ENCODE measurements at regions not wholly inside any gene's neighbourhood (a gene's known extent, or its start where the extent isn't known, plus 50 kb on each side); places are given as distances from the start of the nearest gene placed in this dataset.

DNA sequence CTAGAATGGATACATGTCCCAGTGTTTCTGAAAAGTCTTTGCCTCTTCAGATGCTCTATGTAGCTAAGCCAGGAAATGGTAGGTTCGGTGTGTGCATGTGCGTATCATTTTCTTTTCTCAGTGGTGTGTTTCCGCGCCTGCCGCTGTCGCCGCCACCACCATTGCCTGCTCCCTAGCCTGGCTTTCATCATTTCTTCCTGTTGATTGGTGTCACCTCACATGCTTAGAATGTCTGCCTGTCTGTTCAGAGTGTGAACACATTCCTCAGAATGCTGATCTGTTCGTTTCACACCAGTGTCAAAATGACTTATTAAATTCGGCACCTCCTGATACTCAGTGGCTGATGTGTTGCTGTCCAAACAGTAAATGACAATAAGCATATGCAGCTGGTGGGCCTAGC, 255.2 kb upstream of the SPRED2 start:
- no peak for TF ChIP-seq CEBPB (IDR thresholded peaks at IDR 0.05)
- TF ChIP-seq EP300 (IDR thresholded peaks at IDR 0.05; ENCODE audit: borderline replicate concordance), result no peak
- TF ChIP-seq YY1 (IDR thresholded peaks at IDR 0.05; ENCODE audit: low read depth), result no peak
- TF ChIP-seq, protein P1, sequence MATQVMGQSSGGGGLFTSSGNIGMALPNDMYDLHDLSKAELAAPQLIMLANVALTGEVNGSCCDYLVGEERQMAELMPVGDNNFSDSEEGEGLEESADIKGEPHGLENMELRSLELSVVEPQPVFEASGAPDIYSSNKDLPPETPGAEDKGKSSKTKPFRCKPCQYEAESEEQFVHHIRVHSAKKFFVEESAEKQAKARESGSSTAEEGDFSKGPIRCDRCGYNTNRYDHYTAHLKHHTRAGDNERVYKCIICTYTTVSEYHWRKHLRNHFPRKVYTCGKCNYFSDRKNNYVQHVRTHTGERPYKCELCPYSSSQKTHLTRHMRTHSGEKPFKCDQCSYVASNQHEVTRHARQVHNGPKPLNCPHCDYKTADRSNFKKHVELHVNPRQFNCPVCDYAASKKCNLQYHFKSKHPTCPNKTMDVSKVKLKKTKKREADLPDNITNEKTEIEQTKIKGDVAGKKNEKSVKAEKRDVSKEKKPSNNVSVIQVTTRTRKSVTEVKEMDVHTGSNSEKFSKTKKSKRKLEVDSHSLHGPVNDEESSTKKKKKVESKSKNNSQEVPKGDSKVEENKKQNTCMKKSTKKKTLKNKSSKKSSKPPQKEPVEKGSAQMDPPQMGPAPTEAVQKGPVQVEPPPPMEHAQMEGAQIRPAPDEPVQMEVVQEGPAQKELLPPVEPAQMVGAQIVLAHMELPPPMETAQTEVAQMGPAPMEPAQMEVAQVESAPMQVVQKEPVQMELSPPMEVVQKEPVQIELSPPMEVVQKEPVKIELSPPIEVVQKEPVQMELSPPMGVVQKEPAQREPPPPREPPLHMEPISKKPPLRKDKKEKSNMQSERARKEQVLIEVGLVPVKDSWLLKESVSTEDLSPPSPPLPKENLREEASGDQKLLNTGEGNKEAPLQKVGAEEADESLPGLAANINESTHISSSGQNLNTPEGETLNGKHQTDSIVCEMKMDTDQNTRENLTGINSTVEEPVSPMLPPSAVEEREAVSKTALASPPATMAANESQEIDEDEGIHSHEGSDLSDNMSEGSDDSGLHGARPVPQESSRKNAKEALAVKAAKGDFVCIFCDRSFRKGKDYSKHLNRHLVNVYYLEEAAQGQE (IDR thresholded peaks at IDR 0.05; ENCODE audit: low read depth), result no peak
- TF ChIP-seq, protein P2, sequence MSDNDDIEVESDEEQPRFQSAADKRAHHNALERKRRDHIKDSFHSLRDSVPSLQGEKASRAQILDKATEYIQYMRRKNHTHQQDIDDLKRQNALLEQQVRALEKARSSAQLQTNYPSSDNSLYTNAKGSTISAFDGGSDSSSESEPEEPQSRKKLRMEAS (IDR thresholded peaks at IDR 0.05), result no peak
- TF ChIP-seq RAD21 (IDR thresholded peaks at IDR 0.05; ENCODE audit: low read depth), result no peak
- TF ChIP-seq ZBTB7A (IDR thresholded peaks at IDR 0.05; ENCODE audit: low read depth), result no peak
- no peak for TF ChIP-seq NFIC (IDR thresholded peaks at IDR 0.05)
- no peak for TF ChIP-seq TCF12 (IDR thresholded peaks at IDR 0.05; ENCODE audit: low read depth)
- TF ChIP-seq CREB1 (IDR thresholded peaks at IDR 0.05; ENCODE audit: low read depth), result no peak
- TF ChIP-seq USF1 (IDR thresholded peaks at IDR 0.05), result no peak
- TF ChIP-seq EGR1 (IDR thresholded peaks at IDR 0.05), result no peak
- no peak for TF ChIP-seq TEAD4 (IDR thresholded peaks at IDR 0.05)
- TF ChIP-seq FOXM1 (IDR thresholded peaks at IDR 0.05; ENCODE audit: borderline replicate concordance, low read depth), result no peak
